Astrocyte (in vitro differentiated cells and primary cell): ENCODE measurements at regions not wholly inside any gene's neighbourhood (a gene's known extent, or its start where the extent isn't known, plus 50 kb on each side); places are given as distances from the start of the nearest gene placed in this dataset.

Experiments used
- EZH2 ChIP-seq: IDR thresholded peaks from 2 replicates; pipeline ENCODE4 v1.6.1; 2012; ENCODE audit warnings: mild to moderate bottlenecking, low read length, inconsistent platforms; ENCODE audit not compliant: insufficient read depth
- TF ChIP-seq, protein P1 (sequence below): IDR thresholded peaks from 2 replicates; pipeline ENCODE4 v1.5.1; 2011; ENCODE audit warnings: low read depth, mild to moderate bottlenecking, inconsistent platforms, low read length, moderate library complexity; ENCODE audit not compliant: insufficient read depth

DNA sequence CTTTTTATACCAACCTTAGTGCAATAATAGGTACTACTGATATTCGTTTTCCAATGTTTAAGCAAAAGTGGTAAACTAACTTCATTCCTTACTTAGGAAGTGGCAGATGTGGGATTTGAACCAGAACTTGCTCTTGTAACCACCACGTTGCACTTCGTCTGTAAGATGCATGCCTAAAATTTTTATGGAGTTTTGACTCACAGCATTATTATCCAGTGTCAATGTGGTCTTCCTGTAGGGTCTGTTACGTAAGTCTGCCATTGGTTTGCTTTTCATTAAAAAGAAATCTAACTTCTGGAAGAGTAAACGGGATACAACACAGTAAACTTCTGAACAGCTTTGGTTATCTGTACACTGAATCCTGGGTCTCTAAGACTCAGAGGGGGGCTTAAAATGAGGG is 521.0 kb upstream of the WWC1 start:
- TF ChIP-seq, protein P1, sequence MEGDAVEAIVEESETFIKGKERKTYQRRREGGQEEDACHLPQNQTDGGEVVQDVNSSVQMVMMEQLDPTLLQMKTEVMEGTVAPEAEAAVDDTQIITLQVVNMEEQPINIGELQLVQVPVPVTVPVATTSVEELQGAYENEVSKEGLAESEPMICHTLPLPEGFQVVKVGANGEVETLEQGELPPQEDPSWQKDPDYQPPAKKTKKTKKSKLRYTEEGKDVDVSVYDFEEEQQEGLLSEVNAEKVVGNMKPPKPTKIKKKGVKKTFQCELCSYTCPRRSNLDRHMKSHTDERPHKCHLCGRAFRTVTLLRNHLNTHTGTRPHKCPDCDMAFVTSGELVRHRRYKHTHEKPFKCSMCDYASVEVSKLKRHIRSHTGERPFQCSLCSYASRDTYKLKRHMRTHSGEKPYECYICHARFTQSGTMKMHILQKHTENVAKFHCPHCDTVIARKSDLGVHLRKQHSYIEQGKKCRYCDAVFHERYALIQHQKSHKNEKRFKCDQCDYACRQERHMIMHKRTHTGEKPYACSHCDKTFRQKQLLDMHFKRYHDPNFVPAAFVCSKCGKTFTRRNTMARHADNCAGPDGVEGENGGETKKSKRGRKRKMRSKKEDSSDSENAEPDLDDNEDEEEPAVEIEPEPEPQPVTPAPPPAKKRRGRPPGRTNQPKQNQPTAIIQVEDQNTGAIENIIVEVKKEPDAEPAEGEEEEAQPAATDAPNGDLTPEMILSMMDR, result no peak
- no peak for TF ChIP-seq EZH2
